Activated CD8-positive, alpha-beta memory T cell treated with anti-CD3 and anti-CD28 coated beads for 48 hours (primary cell): ENCODE measurements at regions not wholly inside any gene's neighbourhood (a gene's known extent, or its start where the extent isn't known, plus 50 kb on each side); places are given as distances from the start of the nearest gene placed in this dataset.

Experiments used
- DNase-seq, 3 experiments: peaks; one replicate each; pipeline ENCODE4 v3.0.0-alpha.2; 2020; ENCODE audit warnings: low read depth in 2 of 3, low spot score in 2 of 3

DNA sequence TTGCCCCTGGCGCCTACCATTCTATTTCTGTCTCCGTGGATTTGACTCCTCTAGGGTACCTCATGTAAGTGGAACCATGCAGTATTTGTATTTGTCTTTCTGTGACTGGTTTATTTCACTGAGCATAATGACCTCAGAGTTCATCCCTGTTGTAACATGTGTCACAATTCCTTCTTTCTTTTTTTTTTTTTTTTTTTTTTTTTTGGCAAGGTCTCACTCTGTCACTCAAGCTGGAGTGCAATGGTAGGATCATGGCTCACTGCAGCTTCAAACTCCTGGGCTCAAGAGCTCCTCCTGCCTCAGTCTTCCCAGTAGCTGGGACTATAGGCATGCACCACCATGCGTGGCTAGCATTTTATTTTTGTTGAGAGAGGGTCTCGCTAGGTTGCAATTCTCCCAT lies 74.0 kb upstream of the SEPTIN5 start:
- DNase-seq: no peak

DNA sequence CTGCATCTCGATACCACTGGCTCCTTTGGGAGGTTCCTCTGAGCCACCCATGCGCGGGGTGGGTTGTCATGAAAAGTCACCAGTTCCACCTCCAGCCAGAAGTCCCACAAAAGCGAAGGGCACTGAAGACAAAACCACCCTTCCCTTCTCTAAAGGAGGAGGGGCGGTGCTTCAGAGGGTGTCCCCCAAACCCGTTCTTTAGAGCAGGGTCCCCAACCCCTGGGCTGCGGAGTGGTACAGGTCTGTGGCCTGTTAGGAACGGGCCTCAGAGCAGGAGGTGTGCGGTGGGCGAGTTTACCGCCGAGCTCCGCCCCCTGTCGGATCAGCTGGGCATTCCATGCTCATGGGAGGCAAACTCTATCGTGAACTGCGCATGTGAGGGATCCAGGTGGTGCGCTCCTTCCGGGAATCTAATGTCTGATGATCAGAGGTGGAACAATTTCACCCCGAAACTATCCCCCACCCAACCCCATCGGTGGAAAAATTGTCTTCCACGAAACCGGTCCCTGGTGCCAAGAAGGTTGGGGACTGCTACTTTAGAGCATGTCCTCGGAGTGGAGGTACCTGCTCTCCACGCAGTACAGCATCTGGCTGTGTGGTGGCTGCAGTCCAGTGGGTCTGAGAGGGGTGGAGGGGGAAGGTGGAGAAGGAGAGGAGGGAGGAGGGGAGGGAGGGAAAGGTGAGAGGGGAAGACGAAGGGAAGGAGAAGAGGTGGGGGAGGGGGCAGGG lies 72.9 kb upstream of the SEPTIN5 start:
- no peak for DNase-seq

DNA sequence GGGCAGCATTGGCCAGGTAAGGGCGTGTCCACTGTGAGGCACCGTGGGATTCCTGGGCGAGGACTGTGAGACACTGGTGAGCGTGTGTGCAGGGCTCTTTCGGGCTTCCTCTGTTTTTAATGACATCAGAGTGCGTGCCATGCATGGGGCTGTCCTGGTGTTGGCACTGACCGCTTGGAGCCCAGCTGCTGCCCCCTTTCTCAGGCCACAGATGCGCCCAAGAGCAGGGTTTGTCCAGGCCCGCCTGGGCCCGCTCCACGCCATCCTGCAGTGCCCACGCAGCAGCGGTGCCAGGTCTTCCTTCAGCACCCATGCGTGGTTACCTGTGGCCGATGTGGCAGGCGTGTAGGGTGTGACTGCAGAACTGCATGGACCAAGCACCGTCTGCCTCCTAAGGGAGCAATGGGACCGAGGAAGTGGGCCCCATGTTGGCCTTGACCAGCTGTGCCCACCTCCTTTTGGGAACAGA lies 72.3 kb upstream of the SEPTIN5 start:
- DNase-seq: no peak

DNA sequence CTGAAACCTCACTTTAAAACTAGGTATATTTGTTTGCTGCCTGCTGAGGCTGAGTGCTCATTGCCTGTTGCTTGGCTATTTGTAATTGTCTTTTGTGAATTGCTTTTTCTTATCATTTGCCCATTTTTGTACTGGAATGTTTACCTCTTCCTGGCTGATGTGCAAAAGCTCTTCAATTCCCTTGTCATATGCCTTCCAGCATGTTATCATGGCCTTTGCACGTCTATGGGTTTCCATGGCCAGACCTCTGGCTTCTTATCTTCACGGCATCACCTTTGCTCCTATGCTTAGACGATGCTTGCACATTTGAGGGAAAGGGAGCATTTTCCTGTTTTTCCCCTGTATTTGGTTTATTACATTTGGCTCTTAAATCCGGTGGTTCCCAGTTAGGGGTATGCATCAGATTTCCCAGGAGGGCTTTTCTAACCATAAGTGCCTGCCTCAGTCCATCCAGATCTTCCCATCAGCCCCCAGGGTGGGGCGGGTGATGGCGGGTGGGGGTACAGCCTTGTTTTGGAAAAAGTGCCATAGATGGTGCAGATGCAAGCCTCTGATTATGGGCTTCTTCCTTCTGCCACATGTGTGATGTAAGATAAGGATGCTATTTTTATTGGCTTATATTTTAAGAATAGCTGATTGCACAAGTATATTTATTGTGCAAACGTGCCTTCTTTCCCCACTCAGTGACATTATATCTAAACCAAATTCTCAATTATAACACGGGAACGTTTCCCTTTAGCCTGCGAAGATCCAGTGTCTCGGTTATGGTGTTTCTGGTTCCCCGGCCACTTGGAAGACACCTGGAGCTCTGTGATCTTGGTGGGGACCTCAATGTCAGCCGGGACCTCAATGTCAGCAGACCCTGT lies 70.6 kb upstream of the SEPTIN5 start:
- no peak for DNase-seq

DNA sequence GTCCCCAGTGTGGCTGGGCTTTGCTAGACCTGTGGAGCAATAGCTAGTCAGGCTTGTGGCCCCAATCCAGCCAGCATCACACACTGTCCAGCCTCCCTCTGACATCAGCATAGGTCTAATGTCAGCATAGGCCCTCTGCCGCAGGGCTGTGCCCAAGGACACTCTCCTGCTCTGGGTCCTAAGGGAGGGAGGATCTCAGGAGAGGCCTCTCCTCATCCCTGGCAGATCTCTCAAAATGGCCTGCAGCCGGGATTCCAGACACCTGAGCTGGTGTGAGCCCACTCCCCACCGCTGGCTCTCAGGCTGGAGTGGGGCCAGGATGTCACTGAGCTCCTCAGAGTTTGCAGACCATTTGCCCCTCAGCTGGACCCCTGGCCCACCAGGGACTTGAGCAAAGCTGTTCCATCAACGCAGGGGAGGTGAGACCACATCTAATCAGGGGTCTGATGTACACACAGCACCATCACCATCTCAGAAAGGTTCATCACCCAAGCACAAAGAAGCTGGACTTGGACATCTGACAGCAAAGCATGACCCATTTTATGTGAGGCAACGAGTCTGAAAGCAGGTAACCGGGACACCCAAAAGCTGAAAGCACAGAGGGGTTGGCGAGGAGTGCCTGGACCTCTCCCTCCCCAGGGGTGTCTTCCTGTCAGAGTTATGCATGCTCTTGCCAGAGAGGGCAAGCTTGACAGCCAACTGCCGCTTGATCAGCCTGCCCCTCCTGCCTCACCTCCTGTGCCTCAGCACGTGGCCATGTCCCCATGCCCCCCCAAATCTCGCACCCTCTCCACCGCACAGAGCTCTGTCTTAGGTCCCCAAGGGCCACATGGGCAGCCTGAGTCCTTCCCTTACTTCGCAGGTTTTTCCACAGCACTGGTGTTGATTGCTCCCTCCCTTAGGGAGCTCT lies 69.7 kb upstream of the SEPTIN5 start:
- no peak for DNase-seq

DNA sequence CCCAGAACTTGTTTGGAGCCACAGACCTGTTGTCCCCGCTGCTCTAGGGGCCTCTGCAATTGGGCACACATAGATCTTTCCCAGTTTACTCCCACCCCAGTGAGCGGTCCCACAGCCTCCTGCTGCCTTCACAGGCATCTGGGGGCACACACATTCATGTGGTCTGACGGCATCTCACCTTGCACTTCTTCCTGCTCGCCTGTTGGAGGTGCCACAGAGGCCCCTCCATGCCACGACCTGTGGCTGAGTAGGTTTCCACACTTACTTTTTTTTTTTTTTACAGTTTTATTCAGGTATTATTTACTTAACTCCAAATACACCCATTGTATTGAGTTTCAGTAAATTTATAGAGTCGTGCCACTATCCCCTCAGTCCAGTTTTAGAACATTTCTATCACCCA lies 68.9 kb upstream of the SEPTIN5 start:
- DNase-seq: no peak

DNA sequence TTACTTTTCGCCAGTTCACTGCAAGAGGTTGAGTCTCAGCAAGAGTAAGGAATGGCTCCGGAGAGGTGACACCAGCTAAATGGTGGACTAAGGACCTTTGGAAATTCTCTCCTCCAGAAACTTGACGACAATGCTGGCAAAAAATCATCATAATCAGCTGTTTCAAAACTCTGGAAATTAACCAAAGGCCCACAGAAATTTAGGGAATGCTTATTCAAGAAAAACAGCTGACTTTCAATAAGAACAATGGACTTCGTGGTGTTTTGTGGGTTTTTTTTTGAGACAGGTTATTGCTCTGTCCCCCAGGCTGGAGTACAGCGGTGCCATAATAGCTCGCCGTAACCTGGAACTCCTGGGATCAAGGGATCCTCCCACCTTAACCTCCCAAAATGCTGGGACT lies 68.4 kb upstream of the SEPTIN5 start:
- DNase-seq: no peak

DNA sequence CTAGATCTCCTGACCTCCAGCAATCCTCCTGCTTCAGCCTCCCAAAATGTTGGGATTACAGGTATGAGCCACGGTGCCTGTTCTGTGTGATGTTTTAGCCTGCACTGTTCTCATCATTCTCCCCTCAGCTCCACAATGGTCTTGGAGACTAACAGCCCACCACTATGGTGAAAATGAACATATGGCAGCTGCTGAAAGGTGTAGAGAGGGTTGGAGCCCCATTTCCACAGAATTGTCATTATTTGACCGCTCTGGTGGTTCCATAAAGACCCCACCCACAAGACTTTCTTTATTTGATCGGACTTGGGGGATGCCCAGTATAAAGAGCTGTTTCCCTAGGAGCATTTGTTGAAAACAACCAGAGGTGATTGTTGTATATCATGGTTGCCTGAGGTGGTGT lies 67.9 kb upstream of the SEPTIN5 start:
- no peak for DNase-seq

DNA sequence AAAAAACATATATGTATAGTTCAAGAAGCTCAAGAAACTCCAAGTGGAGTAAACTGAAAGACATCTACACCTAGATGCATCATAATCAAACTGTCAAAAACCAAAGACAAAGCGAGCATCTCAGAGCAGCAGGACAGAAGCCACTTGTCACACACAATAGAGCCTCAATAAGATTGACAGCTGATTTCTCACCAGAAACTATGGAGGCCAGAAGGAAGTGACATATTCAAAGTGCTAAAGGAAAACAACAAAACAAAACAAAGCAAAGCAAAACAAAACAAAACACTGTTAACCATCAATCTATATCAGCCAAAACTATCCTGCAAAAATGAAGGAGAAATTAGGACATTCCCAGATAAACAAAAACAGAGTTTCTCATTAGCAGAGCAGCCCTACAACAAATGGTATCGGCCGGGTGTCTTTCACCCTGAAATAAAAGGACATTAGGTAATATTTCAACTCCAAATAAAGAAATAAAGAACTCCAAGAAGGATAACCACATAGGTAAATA lies 65.8 kb upstream of the SEPTIN5 start:
- DNase-seq: no peak

DNA sequence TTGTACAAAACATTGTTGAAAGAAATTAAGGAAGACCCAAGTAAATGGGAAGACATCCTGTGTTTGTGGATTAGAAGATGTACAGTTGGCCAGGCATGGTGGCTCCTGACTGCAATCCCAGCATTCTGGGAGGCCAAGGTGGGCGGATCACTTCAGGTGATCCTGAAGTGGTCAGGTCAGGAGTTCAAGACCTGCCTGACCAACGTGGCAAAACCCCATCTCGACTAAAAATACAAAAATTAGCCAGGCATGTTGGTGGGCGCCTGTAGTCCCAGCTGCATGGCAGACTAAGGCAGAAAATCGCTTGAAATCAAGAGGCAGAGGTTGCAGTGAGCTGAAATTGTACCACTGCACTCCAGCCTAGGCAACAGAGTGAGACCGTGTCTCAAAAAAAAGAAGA lies 62.0 kb upstream of the SEPTIN5 start:
- no peak for DNase-seq

DNA sequence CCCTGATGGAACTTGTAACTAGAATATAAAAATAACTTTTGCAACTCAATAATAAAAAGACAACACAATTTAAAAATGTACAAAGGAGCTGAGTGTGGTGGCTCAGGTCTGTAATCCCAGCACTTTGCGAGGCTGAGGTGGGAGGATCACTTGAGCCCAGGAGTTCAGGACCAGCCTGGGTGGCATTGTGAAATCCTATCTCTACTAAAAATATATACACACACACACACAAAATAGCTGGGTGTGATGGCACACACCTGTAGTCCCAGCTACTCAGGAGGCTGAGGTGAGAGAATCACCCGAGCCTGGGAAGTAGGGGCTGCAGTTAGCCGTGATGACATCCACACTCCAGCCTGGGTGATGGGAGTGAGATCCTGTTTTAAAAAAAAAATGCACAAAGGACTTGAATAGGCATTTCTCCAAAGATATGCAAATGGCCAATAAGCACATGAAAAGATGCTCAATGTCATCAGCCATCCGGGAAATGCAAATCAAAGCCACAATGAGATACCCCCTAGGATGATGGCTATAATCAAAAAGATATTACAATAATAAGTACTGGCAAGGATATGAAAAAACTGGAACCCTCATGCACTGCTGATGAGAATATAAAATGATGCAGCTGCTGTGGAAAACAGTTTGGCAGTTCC lies 59.8 kb upstream of the SEPTIN5 start:
- no peak for DNase-seq

DNA sequence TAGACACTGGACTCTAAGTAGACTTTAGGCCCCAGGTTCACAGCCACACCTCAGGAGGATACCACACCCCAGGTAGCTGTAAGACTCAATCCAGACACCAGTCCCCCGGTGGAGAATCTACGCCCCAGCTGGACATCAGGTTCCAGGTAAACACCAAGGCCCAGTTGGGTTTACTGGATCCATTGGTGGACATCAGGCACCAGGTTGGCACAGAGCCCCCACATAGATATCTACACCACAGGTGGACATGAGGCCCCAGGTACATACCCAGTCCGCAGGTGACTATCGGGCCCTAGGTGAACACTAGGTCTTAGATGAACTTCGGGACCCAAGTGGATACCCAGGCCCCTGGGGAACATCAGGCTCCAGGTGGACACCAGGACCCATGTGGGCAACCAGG lies 58.9 kb upstream of the SEPTIN5 start:
- no peak for DNase-seq

DNA sequence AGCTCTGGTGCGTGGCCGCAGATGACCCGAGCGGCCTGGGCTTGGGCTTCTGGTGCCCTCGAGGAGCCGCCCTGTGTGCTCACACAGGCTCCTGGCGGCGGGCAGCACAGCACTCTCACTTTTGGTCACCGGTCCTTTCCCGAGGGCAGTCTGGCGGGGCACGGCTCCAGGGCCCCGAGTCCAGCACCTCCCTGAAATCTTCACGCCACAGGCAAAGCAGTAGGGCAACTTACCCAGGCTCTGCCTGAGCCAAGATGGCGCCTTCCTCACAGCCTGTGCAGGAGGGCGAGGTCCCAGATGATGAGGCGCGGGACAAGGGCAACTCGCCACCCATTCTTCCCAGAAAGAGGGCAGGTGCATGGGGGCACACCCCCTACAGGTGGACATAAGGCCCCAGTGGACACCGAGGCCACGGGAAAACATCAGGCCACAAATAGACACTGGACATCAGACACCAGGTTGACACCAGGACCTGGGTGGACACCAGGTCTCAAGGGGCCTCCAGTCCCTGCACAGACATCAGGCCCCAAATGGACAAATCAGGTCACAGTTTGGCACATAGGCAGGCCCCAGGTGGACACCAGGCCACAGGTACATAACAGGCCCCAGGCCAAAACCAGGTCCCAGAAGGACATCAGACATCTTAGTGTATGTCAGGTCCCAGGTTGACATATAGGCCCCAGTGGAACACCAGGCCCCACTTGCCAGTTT lies 57.6 kb upstream of the SEPTIN5 start:
- DNase-seq: no peak

DNA sequence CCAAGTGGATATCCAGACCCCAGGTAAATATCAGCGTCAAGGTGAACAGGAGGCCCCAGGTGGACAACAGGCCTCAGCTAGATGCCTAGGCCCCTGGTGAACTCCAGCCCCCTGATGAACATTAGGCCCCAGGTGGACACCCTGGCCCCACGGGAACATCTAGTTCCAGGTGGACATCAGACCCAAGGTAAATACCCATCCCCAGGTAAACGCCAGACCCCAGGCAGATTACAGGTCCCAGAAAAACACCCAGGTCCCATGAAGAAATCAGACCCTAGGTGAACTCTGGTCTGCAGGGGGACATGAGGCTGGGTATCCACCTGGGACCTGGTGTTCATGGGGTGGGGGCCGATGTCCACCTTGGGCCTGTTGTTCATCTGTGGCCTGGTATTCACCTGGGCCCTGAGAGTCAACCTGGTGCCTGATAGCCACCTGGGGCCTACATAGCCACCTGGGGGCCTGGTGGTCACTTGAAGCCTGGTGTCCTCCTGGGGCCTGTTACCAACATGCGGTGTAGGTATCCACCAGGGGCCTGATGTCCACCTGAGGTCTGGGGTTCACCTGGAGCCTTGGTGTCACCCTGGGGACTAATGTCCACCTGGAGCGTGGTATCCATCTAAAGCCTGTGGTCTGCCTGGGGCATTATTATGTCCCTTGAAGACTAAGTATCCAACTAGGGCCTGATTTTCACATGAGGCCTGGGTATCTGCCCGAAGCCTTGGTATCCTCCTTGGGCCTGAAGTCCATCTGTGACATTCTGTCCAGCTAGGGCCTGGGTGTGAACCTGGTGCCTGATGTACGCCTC lies 56.8 kb upstream of the SEPTIN5 start:
- DNase-seq: no peak

DNA sequence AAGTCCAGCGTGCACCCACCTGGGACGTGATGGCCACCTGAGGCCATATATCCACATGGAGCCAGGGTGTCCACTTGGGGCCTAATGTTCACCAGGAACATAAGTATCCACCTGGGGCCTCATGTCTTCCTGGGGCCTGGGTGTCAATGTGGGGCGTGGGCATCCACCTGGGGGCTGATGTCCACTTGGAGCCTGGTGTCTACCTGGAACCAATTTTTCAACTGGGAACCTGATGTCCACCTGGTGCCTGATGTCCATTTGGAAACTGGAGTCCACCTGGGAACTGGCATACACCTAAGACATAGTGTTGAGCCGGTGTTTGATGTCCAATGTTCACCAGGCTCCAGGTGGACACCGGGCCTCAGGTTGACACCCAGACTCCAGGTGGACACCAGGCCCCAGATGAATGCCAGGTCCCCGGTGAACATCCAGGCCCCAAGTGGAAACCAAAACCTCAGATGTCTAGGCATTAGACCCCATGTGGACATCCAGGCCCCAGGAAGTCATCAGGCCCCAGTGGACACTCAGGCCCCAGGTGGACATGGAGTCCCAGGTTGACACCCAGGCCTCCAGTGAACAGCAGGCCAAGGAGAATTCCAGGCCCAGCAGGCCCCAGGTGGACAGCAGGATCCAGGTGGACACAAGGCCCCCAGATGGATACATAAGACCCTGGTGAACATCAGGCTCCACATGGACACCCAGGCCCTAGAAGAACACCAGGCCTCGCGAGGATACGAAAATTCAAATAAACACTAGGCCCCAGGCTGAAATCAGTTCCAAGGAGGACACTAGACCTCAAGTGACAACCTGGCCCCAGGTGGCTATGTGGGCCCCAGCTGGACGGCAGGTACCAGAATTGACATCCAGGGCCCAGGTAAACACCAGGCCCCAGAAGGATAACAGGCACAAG lies 56.0 kb upstream of the SEPTIN5 start:
- no peak for DNase-seq

DNA sequence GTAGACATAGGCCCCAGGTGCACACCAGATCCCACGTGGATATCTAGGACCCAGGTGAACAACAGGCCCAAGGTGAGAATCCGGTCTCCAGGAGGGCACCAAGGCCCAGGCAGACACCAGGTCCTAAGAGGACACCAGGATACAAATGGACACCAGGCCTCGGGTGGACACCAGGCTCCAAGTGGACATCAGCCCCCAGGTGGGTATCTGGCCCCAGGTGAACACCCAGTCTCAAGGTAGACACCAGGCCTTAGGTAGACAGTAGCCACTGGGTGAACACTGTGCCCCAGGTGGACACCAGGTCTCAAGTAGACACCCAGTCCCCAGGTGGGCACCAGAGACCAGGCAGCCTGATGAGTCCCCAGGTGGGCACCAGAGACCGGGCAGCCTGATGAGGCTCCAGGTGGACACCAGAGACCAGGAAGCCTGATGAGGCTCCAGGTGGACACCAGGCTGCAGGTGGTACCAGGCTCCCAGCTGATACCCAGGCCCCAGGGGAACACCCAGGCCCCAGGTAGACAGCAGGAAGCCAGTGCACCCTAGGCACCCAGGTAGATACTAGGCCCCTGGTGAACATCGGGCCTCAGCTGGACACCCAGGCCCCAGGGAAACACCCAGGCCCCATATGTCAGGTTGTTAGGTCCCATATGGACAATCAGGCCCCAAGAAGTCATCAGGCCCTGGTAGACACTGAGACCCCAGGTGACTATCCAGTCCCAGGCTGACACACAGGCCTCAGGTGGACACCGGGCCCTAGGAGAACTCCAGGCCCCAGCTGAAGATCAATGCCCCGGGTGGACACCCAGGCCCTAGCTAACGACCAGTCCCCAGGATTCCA lies 55.1 kb upstream of the SEPTIN5 start:
- no peak for DNase-seq

DNA sequence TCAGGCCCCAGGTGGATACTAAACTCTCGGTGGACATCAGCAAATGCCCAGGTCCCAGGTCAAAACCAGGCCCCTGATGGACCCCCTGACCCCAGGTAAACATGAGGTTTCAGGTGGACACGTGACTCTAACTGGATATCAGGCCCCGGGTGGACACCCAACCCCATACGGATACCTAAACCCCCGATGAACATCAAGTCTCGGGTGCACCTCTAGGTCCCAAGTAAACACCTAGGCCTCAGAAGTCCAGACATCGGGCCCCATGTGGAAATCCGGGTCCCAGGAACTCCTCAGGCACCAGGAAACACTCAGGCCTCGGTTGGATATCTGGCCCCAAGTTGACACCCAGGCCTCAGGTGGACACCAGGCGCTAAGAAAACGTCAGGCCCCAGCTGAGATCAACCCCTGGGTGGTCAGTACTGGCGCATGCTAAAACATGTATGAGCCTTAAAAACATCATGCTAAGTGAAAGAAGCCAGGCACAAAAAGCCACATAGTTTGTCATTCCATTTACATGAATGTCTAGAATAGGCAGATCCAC lies 54.4 kb upstream of the SEPTIN5 start:
- DNase-seq: no peak
